ENCODE measurements at regions not wholly inside any gene's neighbourhood (a gene's known extent, or its start where the extent isn't known, plus 50 kb on each side); places are given as distances from the start of the nearest gene placed in this dataset.
"Not testable (repeated sequence)": the region's sequence is repeated elsewhere in the genome, so short reads cannot be mapped to it uniquely, and the experiment has no call there.

DNA sequence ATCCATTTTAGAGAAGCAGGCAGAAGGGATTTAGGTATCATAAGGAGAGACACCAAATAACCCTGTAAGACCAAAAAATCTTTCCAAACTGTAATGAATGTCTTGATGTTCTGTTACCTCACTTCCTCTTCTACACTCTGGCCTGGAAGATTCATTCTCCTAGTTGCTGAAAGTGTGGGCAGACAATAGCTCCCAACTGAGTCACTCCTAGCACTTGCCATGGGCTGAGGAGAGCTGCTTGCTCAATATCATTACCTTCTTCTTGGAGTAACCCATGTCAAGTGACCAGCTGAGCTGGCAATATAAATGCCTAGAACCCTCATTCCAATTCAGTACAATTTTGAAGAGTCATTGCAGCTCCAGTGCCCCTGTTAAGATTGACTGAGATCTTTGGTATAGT, 1985.5 kb upstream of the CDH6 start:
- FAIRE-seq = no peak

GRCh38 chr5:29203049-29203448, 1990.4 kb upstream of the CDH6 start:
- no peak for FAIRE-seq

DNA sequence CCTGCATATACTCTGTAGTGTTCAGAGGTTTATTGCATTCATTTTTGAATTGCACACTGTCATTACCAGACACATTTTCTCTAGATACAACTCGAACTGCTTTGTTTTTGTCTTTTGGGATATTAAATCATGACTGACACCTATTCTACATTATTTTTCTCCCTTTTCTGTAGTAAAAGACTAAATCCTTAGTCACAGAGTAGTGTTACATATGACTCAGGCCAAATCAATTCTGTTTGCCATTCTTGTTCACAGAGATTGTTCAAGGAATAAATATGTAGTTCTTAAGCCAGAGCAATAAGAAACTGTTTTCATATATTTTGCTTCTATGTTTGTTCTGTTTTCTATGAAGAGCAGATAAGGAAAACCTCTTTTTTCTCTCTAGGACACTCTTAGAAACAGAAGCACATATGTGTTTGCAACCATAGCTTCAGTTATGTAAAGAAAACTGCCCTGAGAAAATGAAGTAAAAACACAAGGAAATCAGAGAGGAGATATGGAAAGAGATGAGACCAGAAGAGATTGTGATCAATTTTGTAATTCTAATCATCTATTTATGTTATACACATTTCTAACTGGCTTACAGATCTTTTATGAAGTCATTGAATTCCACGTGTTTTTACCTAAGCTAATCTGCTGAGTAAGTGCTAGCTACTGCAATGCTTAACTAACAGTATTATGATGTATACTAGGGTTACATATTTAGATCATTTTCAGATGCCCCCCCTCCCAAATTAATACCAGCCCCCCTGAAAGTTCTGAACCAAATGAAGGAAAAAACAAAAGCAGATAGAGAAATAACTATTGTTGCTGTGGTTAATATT, 1995.6 kb upstream of the CDH6 start:
- no peak for FAIRE-seq

- no peak for FAIRE-seq
Measured at GRCh38 chr5:29193972-29194371, 1999.5 kb upstream of the CDH6 start.

DNA sequence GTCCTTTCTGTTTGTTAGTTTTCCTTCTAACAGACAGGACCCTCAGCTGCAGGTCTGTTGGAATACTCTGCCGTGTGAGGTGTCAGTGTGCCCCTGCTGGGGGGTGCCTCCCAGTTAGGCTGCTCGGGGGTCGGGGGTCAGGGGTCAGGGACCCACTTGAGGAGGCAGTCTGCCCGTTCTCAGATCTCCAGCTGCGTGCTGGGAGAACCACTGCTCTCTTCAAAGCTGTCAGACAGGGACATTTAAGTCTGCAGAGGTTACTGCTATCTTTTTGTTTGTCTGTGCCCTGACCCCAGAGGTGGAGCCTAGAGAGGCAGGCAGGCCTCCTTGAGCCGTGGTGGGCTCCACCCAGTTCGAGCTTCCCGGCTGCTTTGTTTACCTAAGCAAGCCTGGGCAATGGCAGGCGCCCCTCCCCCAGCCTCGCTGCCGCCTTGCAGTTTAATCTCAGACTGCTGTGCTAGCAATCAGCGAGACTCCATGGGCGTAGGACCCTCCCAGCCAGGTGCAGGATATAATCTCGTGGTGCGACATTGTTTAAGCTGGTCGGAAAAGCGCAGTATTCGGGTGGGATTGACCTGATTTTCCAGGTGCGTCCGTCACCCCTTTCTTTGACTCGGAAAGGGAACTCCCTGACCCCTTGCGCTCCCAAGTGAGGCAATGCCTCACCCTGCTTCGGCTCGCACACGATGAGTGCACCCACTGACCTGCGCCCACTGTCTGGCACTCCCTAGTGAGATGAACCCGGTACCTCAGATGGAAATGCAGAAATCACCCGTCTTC, 2002.0 kb upstream of the CDH6 start:
- not testable (repeated sequence) for FAIRE-seq

GRCh38 chr5:29190398-29190797, 2003.1 kb upstream of the CDH6 start:
- not testable (repeated sequence) for FAIRE-seq

- not testable (repeated sequence) for FAIRE-seq
Measured at GRCh38 chr5:29186380-29186779, 2007.1 kb upstream of the CDH6 start.

- no peak for FAIRE-seq
Measured at GRCh38 chr5:29185558-29185957, 2007.9 kb upstream of the CDH6 start.

DNA sequence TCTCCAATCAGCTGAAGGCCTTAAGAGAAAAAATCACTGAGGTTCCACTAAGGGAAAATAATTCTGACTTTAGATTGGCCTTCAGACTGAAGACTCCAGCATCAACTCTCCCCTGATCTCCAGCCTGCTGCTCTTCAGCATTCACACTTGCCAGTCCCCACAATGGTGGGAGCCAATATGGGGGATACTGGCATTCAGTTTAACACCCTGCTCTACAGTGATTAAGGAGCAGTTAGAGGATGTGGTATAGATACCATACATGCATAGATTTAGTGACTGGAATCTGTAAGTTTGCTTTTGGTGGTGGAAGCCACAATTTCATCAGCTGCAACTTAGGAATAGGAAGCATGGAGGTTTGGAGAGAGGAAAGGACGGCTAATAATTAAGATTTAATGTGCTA, 2017.7 kb upstream of the CDH6 start:
- no peak for FAIRE-seq

- no peak for FAIRE-seq
Measured at GRCh38 chr5:29170599-29170998, 2022.9 kb upstream of the CDH6 start.

GRCh38 chr5:29169886-29170285, 2023.6 kb upstream of the CDH6 start:
- FAIRE-seq = no peak

- no peak for FAIRE-seq
Measured at GRCh38 chr5:29162297-29162696, 2031.2 kb upstream of the CDH6 start.

DNA sequence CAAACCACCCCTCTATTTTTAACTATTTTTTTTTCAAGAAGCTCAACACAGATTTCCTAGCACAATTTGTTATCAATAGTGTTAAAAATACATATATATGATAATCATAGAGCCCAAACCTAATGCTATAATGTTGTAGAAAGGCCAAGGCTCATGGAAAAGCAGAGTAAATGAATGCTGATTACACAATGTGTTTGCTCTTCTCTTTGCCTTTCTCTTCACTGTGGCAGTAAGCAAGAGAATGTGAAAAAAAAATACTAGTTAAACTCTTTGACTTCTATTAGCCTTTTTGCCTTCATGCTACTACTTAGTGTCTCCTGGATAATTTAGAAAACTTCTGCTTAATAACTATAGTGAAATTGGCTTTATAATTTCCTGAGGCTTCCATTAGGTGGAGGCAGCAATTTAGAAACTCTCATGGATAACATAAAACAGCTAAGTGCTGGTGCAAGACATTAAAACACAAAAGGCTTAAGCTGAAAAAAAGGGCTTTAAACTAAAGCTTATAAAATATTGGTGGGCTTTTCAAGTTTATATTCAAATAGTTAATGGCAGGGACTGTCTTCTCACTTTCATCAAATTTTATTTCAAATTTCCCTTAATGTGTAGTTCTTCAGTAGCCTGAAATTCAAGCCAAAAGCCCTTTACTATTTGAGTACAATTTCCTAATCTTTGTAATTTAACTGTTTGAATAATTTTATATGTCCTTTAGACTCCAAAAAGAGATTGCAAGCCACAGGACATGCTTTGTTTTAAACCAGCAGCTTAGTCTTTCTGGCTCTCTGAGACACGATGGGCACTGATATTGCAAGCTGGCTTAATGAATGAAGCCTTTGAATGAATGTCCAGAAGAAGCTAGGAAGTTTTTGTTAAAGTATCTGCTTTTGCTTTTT, 2031.8 kb upstream of the CDH6 start:
- no peak for FAIRE-seq

- FAIRE-seq = no peak
Measured at GRCh38 chr5:29157975-29158374, 2035.5 kb upstream of the CDH6 start.

DNA sequence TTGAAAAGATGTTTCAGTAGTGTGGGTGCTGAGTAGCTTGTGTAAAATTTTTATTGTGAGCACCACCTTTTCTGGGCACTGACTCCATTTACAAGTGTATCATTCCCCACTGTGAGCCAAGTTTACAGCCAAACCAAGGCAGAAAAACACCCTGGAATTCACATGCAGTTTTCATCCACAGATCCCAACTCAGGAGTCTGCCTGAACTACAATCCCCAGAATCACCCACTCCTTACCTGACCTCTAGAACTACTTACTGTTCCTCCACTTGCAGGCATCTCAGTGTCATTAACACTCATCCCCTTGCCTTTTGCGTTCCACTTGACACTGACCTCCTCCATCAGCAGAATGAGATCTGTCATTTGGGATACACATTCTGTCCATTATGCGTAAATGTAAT, 2042.6 kb upstream of the CDH6 start:
- FAIRE-seq = no peak

GRCh38 chr5:29148581-29148980, 2044.9 kb upstream of the CDH6 start:
- no peak for FAIRE-seq

DNA sequence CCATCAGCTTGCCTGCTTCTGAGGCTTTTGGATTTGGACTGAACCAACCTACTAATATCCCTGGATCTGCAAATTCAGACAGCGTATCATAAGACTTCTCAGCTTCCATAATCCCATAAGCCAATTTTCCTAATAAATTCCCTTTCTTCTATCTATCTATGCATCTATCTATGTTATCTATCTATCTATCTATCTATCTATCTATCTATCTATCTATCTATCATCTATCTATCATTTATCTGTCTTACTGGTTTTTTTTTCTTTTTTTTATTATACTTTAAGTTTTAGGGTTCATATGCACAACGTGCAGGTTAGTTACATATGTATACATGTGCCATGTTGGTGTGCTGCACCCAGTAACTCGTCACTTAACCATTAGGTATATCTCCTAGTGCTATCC, 2045.4 kb upstream of the CDH6 start:
- no peak for FAIRE-seq

DNA sequence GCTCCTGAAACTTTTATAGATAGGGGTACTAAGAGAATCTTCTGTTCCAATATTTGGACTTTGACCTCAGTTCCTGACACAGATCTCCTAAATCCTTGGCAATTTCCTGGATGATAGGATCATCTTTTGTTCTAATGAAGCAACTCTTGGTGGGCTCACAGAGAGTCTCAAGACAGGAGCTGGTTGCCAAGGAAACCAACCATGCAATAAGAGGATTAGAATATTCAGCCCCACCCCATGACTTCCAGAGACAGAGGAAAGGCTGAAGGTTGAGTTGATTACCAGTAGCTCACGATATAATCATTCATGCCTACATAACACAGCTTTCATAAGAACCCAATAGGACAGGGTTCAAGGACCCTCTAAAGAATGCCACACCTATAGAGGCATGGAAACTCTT, 2050.2 kb upstream of the CDH6 start:
- no peak for FAIRE-seq

- no peak for FAIRE-seq
Measured at GRCh38 chr5:29134418-29134817, 2059.1 kb upstream of the CDH6 start.

DNA sequence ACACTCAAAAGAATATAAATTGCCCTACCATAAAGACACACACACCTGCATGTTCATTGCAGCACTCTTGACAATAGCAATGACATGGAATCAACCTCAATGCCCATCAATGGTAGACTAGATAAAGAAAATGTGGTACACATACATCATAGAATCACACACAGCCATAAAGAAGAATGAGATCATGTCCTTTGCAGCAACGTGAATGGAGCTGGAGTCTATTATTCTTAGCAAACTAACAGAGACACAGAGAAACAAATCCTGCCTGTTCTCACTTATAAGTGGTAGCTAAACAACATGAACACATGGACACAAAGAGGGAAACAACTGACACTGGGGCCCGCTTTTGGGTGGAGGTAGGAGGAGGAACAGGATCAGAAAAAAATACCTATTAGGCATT, 2062.2 kb upstream of the CDH6 start:
- FAIRE-seq = no peak

GRCh38 chr5:29130786-29131185, 2062.7 kb upstream of the CDH6 start:
- FAIRE-seq = no peak

DNA sequence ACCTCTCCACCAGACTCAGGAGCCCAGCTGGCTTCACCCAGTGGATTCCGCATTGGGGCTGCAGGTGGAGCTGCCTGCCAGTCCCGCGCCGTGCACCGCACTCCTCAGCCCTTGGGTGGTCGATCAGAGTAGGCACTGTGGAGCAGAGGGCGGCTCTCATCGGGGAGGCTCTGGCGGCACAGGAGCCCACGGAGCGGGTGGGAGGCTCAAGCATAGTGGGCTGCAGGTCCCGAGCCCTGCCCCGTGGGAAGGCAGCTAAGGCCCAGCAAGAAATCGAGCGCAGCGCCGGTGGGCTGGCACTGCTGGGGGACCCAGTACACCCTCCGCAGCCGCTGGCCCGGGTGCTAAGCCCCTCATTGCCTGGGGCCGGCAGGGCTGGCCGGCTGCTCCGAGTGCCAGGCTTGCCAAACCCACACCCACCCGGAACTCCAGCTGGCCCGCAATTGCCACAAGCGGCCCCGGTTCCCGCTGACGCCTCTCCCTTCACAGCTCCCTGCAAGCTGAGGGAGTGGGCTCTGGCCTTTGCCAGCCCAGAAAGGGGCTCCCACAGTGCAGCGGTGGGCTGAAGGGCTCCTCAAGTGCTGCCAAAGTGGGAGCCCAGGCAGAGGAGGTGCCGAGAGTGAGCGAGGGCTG, 2065.8 kb upstream of the CDH6 start:
- FAIRE-seq = not testable (repeated sequence)

DNA sequence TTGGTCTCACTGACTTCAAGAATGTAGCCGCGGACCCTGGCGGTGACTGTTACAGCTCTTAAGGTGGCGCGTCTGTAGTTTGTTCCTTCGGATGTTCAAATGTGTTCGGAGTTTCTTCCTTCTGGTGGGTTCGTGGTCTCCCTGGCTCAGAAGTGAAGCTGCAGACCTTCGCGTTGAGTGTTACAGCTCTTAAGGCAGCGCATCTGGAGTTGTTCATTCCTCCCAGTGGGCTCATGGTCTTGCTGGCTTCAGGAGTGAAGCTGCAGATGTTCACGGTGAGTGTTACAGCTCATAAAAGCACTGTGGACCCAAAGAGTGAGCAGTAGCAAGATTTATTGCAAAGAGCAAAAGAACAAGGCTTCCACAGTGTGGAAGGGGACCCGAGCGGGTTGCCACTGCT, 2067.0 kb upstream of the CDH6 start:
- FAIRE-seq = not testable (repeated sequence)

All from G401.6 (cell line).